ENCODE measurements at regions not wholly inside any gene's neighbourhood (a gene's known extent, or its start where the extent isn't known, plus 50 kb on each side); places are given as distances from the start of the nearest gene placed in this dataset.

GRCh38 chr5:87686018-87686417 is 273.3 kb upstream of the CCNH start:
- no peaks in the 10 kb centered on the region for H3K9me2 ChIP-seq (ENCODE audit: insufficient read depth, low read length)
- POLR2A ChIA-PET = interaction anchor here (1.4 kb wide), 1 partner anchor 9 kb away, joined by 3 read pairs; no protein-coding TSS in a partner anchor
- no peaks in the 10 kb centered on the region for H3K9me3 ChIP-seq (ENCODE audit: low read length)
- H2AFZ ChIP-seq (ENCODE audit: low read length) = no peak overlapping the region
- no peak overlapping the region for H3K27ac ChIP-seq (ENCODE audit: low read depth, low read length, poor library complexity, severe bottlenecking)
- no peaks in the 10 kb centered on the region for H4K20me1 ChIP-seq (ENCODE audit: insufficient read depth, low read length)
- H3K36me3 ChIP-seq (ENCODE audit: insufficient read depth, low read length) = no peaks in the 10 kb centered on the region
- CTCF ChIA-PET (ENCODE audit: unreplicated experiment) = no interaction called here
- H3K79me2 ChIP-seq (ENCODE audit: insufficient read depth, low read depth, low read length) = no peaks in the 10 kb centered on the region
- no peak overlapping the region for H3K4me3 ChIP-seq (ENCODE audit: low read depth, low read length, poor library complexity, severe bottlenecking)
- TF ChIP-seq EZH2phosphoT487 (IDR thresholded peaks at IDR 0.05; ENCODE audit: borderline replicate concordance, low read depth, low read length) = no peak
- TF ChIP-seq, protein P1, sequence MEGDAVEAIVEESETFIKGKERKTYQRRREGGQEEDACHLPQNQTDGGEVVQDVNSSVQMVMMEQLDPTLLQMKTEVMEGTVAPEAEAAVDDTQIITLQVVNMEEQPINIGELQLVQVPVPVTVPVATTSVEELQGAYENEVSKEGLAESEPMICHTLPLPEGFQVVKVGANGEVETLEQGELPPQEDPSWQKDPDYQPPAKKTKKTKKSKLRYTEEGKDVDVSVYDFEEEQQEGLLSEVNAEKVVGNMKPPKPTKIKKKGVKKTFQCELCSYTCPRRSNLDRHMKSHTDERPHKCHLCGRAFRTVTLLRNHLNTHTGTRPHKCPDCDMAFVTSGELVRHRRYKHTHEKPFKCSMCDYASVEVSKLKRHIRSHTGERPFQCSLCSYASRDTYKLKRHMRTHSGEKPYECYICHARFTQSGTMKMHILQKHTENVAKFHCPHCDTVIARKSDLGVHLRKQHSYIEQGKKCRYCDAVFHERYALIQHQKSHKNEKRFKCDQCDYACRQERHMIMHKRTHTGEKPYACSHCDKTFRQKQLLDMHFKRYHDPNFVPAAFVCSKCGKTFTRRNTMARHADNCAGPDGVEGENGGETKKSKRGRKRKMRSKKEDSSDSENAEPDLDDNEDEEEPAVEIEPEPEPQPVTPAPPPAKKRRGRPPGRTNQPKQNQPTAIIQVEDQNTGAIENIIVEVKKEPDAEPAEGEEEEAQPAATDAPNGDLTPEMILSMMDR (conservative IDR thresholded peaks at IDR 0.05; ENCODE audit: low read length) = no peak
- no TSS peak for BruUV-seq (replicated peaks)
- no peak overlapping the region for H3K4me2 ChIP-seq (ENCODE audit: low read length)
- intact Hi-C loops (cut with micrococcal nuclease; ENCODE audit: unreplicated experiment) = no loop called here
- no peak for DNase-seq (ENCODE audit: low spot score)
- H3K4me1 ChIP-seq (ENCODE audit: insufficient read depth, low read length, poor library complexity, severe bottlenecking) = no peaks in the 10 kb centered on the region

DNA sequence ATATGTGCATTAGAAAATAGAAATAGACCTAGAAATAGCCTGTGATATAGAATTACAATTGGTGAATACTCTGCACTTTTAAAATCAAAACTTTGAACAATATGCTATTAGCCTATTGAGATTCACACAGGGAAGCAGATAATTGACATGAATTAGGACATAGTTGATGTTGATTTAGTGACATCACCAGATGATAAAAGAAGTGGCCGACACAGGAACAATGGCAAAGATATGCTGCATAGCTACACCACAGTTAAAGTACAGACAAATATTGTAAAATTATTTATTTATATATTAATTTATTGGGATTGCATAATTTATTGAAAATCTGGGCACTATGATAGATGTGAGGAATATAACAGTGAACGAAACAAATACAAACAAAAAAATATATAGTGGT is 261.5 kb upstream of the CCNH start:
- no peak overlapping the region for H3K4me2 ChIP-seq (ENCODE audit: low read length)
- intact Hi-C loops (cut with micrococcal nuclease; ENCODE audit: unreplicated experiment) = no loop called here
- H3K9me2 ChIP-seq (ENCODE audit: insufficient read depth, low read length) = no peaks in the 10 kb centered on the region
- CTCF ChIA-PET (ENCODE audit: unreplicated experiment) = no interaction called here
- DNase-seq (ENCODE audit: low spot score) = no peak
- no peaks in the 10 kb centered on the region for H4K20me1 ChIP-seq (ENCODE audit: insufficient read depth, low read length)
- H3K4me1 ChIP-seq (ENCODE audit: insufficient read depth, low read length, poor library complexity, severe bottlenecking) = no peaks in the 10 kb centered on the region
- no peaks in the 10 kb centered on the region for H3K9me3 ChIP-seq (ENCODE audit: low read length)
- no peak for TF ChIP-seq EZH2phosphoT487 (IDR thresholded peaks at IDR 0.05; ENCODE audit: borderline replicate concordance, low read depth, low read length)
- TF ChIP-seq, protein P1 (conservative IDR thresholded peaks at IDR 0.05; ENCODE audit: low read length) = no peak
- POLR2A ChIA-PET = no interaction called here
- H3K36me3 ChIP-seq (ENCODE audit: insufficient read depth, low read length) = no peaks in the 10 kb centered on the region
- H2AFZ ChIP-seq (ENCODE audit: low read length) = no peak overlapping the region
- H3K4me3 ChIP-seq (ENCODE audit: low read depth, low read length, poor library complexity, severe bottlenecking) = no peak overlapping the region
- BruUV-seq (replicated peaks) = no TSS peak
- no peaks in the 10 kb centered on the region for H3K79me2 ChIP-seq (ENCODE audit: insufficient read depth, low read depth, low read length)
- H3K27ac ChIP-seq (ENCODE audit: low read depth, low read length, poor library complexity, severe bottlenecking) = no peak overlapping the region

GRCh38 chr5:87671146-87671545 is 258.4 kb upstream of the CCNH start:
- Histone ChIP-seq H3K9me3 (ENCODE audit: low read length) (no peaks in the 10 kb centered on the region), H3K27ac (ENCODE audit: low read depth, low read length, poor library complexity, severe bottlenecking) (no peak overlapping the region), H3K4me3 (ENCODE audit: low read depth, low read length, poor library complexity, severe bottlenecking) (no peak overlapping the region), H3K4me1 (ENCODE audit: insufficient read depth, low read length, poor library complexity, severe bottlenecking) (no peaks in the 10 kb centered on the region), H3K36me3 (ENCODE audit: insufficient read depth, low read length) (no peaks in the 10 kb centered on the region), H3K79me2 (ENCODE audit: insufficient read depth, low read depth, low read length) (no peaks in the 10 kb centered on the region), H2AFZ (ENCODE audit: low read length) (no peak overlapping the region), H3K4me2 (ENCODE audit: low read length) (no peak overlapping the region), H4K20me1 (ENCODE audit: insufficient read depth, low read length) (no peaks in the 10 kb centered on the region), H3K9me2 (ENCODE audit: insufficient read depth, low read length) (no peaks in the 10 kb centered on the region)
- ChIA-PET CTCF (ENCODE audit: unreplicated experiment) (no interaction called here), POLR2A (interaction anchor here (0.6 kb wide), 1 partner anchor 388 kb away, joined by 9 read pairs; no protein-coding TSS in a partner anchor)
- BruUV-seq (replicated peaks) = no TSS peak
- DNase-seq (ENCODE audit: low spot score) = no peak
- TF ChIP-seq, protein P1 (conservative IDR thresholded peaks at IDR 0.05; ENCODE audit: low read length) = no peak
- no peak for TF ChIP-seq EZH2phosphoT487 (IDR thresholded peaks at IDR 0.05; ENCODE audit: borderline replicate concordance, low read depth, low read length)
- intact Hi-C loops (cut with micrococcal nuclease; ENCODE audit: unreplicated experiment) = no loop called here

All from OCI-LY7 (cell line).